ENCODE measurements at regions not wholly inside any gene's neighbourhood (a gene's known extent, or its start where the extent isn't known, plus 50 kb on each side); places are given as distances from the start of the nearest gene placed in this dataset.

DNA sequence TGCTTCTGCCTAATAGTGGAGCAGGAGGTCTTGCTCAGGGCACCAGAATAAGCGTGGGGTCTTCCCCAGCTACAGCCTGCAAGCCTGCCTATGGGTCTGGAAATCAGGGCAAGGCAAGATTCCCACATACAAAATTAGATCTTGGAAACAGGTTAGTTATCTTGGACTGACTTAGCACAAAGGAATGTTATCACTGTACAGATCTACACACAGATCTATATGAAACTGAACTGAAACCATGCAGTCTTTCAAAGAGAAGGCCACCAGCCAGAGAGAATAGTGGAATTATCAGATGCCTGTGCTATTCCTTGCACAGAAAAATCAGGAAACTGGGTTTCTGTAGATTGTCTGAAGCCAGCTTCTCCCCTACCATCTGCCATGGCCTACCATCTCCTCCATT, 585.7 kb downstream of the ACTL7B start:
- ChIA-PET POLR2A (no interaction called here), CTCF (ENCODE audit: low intra/inter-chr PET ratio, low total read pairs) (no interaction called here)
- Histone ChIP-seq H4K20me1 (ENCODE audit: insufficient read depth, low read length) (no peaks in the 10 kb centered on the region), H3K4me1 (ENCODE audit: insufficient read depth, low read length) (peaks cover 10% of the 10 kb centered on the region), H3K9ac (ENCODE audit: insufficient read depth, low read depth, low read length) (no peak overlapping the region), H3K36me3 (replicated peaks in 1 of 2; ENCODE audit: control insufficient read depth in 1 of 2, insufficient read depth in 2 of 2, low read length in 2 of 2) (no peaks in the 10 kb centered on the region), H3K4me2 (ENCODE audit: low read depth, low read length) (no peak overlapping the region), H3K27me3 (ENCODE audit: control insufficient read depth in 1 of 2, insufficient read depth in 2 of 2, low read length in 2 of 2) (no peaks in the 10 kb centered on the region), H3K9me3 (ENCODE audit: low read length) (no peaks in the 10 kb centered on the region), H2AFZ (ENCODE audit: low read length) (no peak overlapping the region), H3K27ac (ENCODE audit: extremely low read length, insufficient read depth, low read length) (no peak overlapping the region), H3K4me3 (replicated peaks in 1 of 3; ENCODE audit: insufficient read depth in 1 of 3, low read depth in 2 of 3, low read length in 3 of 3) (no peak overlapping the region), H3K79me2 (ENCODE audit: insufficient read depth, low read length) (no peaks in the 10 kb centered on the region)
- no peak for ATAC-seq
- 0 out of 2 replicates have a peak, but pooled peaks have one; percentile 7 for TF ChIP-seq CTCF (CRISPR knock-in tag; IDR thresholded peaks at IDR 0.05)
- no peak for TF ChIP-seq GZF1 (CRISPR knock-in tag; IDR thresholded peaks at IDR 0.05)
- TF ChIP-seq SKIL (CRISPR knock-in tag; IDR thresholded peaks at IDR 0.05; ENCODE audit: borderline replicate concordance) = no peak
- no peak for FAIRE-seq
- BruUV-seq (replicated peaks) = no TSS peak
- WGBS (ENCODE audit: low lambda C conversion rate) = no CpG with 5 or more reads among the region's 1 CpG
- no peak for DNase-seq (ENCODE audit: low spot score)
- intact Hi-C loops (cut with micrococcal nuclease; ENCODE audit: unreplicated experiment) = loop anchor here (1.0 kb wide), 1 partner anchor 845 kb away; no protein-coding TSS in a partner anchor
- in situ Hi-C loops (cut with HindIII; ENCODE audit: extremely low pct_ligation_motif_present, low pct_unique_long_range_greater_than_20kb) = loop anchor here (5.0 to 10.0 kb wide), 2 partner anchors 795 to 848 kb away; no protein-coding TSS in a partner anchor

GRCh38 chr9:108269371-108269770, 586.4 kb downstream of the ACTL7B start:
- H3K27ac ChIP-seq (ENCODE audit: extremely low read length, insufficient read depth, low read length) = no peak overlapping the region
- H3K27me3 ChIP-seq (ENCODE audit: control insufficient read depth in 1 of 2, insufficient read depth in 2 of 2, low read length in 2 of 2) = no peaks in the 10 kb centered on the region
- H3K79me2 ChIP-seq (ENCODE audit: insufficient read depth, low read length) = no peaks in the 10 kb centered on the region
- no peaks in the 10 kb centered on the region for H3K36me3 ChIP-seq (replicated peaks in 1 of 2; ENCODE audit: control insufficient read depth in 1 of 2, insufficient read depth in 2 of 2, low read length in 2 of 2)
- in situ Hi-C loops (cut with HindIII; ENCODE audit: extremely low pct_ligation_motif_present, low pct_unique_long_range_greater_than_20kb) = no loop called here
- no peak overlapping the region for H2AFZ ChIP-seq (ENCODE audit: low read length)
- H3K9me3 ChIP-seq (ENCODE audit: low read length) = no peaks in the 10 kb centered on the region
- no peak overlapping the region for H3K4me2 ChIP-seq (ENCODE audit: low read depth, low read length)
- H3K4me1 ChIP-seq (ENCODE audit: insufficient read depth, low read length) = peaks cover 10% of the 10 kb centered on the region
- no peak for DNase-seq (ENCODE audit: low spot score)
- intact Hi-C loops (cut with micrococcal nuclease; ENCODE audit: unreplicated experiment) = no loop called here
- no peaks in the 10 kb centered on the region for H4K20me1 ChIP-seq (ENCODE audit: insufficient read depth, low read length)
- ChIA-PET POLR2A (no interaction called here), CTCF (ENCODE audit: low intra/inter-chr PET ratio, low total read pairs) (no interaction called here)
- H3K4me3 ChIP-seq (replicated peaks in 1 of 3; ENCODE audit: insufficient read depth in 1 of 3, low read depth in 2 of 3, low read length in 3 of 3) = no peak overlapping the region
- WGBS (ENCODE audit: low lambda C conversion rate) = 85% methylated on average over 1 of the region's 1 CpG
- H3K9ac ChIP-seq (ENCODE audit: insufficient read depth, low read depth, low read length) = no peak overlapping the region
- no peak for ATAC-seq
- no peak for FAIRE-seq
- no TSS peak for BruUV-seq (replicated peaks)
- TF ChIP-seq, protein P1, sequence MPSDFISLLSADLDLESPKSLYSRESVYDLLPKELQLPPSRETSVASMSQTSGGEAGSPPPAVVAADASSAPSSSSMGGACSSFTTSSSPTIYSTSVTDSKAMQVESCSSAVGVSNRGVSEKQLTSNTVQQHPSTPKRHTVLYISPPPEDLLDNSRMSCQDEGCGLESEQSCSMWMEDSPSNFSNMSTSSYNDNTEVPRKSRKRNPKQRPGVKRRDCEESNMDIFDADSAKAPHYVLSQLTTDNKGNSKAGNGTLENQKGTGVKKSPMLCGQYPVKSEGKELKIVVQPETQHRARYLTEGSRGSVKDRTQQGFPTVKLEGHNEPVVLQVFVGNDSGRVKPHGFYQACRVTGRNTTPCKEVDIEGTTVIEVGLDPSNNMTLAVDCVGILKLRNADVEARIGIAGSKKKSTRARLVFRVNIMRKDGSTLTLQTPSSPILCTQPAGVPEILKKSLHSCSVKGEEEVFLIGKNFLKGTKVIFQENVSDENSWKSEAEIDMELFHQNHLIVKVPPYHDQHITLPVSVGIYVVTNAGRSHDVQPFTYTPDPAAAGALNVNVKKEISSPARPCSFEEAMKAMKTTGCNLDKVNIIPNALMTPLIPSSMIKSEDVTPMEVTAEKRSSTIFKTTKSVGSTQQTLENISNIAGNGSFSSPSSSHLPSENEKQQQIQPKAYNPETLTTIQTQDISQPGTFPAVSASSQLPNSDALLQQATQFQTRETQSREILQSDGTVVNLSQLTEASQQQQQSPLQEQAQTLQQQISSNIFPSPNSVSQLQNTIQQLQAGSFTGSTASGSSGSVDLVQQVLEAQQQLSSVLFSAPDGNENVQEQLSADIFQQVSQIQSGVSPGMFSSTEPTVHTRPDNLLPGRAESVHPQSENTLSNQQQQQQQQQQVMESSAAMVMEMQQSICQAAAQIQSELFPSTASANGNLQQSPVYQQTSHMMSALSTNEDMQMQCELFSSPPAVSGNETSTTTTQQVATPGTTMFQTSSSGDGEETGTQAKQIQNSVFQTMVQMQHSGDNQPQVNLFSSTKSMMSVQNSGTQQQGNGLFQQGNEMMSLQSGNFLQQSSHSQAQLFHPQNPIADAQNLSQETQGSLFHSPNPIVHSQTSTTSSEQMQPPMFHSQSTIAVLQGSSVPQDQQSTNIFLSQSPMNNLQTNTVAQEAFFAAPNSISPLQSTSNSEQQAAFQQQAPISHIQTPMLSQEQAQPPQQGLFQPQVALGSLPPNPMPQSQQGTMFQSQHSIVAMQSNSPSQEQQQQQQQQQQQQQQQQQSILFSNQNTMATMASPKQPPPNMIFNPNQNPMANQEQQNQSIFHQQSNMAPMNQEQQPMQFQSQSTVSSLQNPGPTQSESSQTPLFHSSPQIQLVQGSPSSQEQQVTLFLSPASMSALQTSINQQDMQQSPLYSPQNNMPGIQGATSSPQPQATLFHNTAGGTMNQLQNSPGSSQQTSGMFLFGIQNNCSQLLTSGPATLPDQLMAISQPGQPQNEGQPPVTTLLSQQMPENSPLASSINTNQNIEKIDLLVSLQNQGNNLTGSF (CRISPR knock-in tag; IDR thresholded peaks at IDR 0.05) = no peak
- TF ChIP-seq ZSCAN30 (CRISPR knock-in tag; IDR thresholded peaks at IDR 0.05) = no peak

Measured in HepG2 (cell line).